T-cell (primary cell): ENCODE measurements at regions not wholly inside any gene's neighbourhood (a gene's known extent, or its start where the extent isn't known, plus 50 kb on each side); places are given as distances from the start of the nearest gene placed in this dataset.

Experiments used
- ATAC-seq, 4 experiments: fragments of 200-7000 bp in 3 of 4; fragments of 150-1000 bp in 1 of 4; cut with Tn5 transposase; replicated peaks in 1 of 4; 1 replicate in 3 of 4; 2 replicates in 1 of 4; pipeline ENCODE4 v1.10.0; 2021; ENCODE audit warnings: moderate library complexity in 3 of 4, mild to moderate bottlenecking in 2 of 4, moderate number of reproducible peaks in 1 of 4
- CTCF ChIA-PET, 2 donors: fragments of 300-600 bp; sonication (Branson Sonifier 250); formaldehyde crosslinking; loops; one replicate each; lab custom pipeline; 2022; ENCODE audit warnings: antibody characterized with exemption in 2 of 2; lab: Charles Lee
- POLR2A ChIA-PET, 2 donors: fragments of 300-600 bp; sonication (Branson Sonifier 250); formaldehyde crosslinking; loops; one replicate each; lab custom pipeline; 2022; ENCODE audit warnings: antibody characterized with exemption in 2 of 2; lab: Charles Lee
- DNase-seq, 35 experiments: peaks; one replicate each; pipeline versions ENCODE4 v3.0.0 to v3.0.0-alpha.2; 2013 to 2023
- H3K27ac ChIP-seq: one replicate; pipeline ENCODE4 v1.5.1; 2013; ENCODE audit warnings: low read length
- H3K27me3 ChIP-seq, 2 experiments: replicated peaks in 1 of 2; 1 replicate in 1 of 2; 2 replicates in 1 of 2; pipeline versions ENCODE4 v1.6.1 to v1.7.0; 2013; ENCODE audit warnings: low read length in 1 of 2, mixed read lengths in 1 of 2; ENCODE audit not compliant: control insufficient read depth in 2 of 2, insufficient read depth in 2 of 2; ENCODE audit errors: extremely low read depth in 1 of 2
- H3K36me3 ChIP-seq, 2 donors: 1 replicate in 1 of 2; 2 replicates in 1 of 2; pipeline versions ENCODE4 v1.6.1 to v1.7.0; 2013; ENCODE audit warnings: low read length in 1 of 2; ENCODE audit not compliant: control insufficient read depth in 2 of 2, insufficient read depth in 1 of 2; ENCODE audit errors: extremely low read depth in 1 of 2
- H3K4me1 ChIP-seq, 2 experiments: 1 replicate in 1 of 2; 2 replicates in 1 of 2; pipeline versions ENCODE4 v1.6.1 to v1.7.0; 2013; ENCODE audit warnings: low read length in 2 of 2, mixed read lengths in 1 of 2; ENCODE audit not compliant: insufficient read depth in 2 of 2, control insufficient read depth in 1 of 2; ENCODE audit errors: extremely low read depth in 1 of 2
- H3K4me3 ChIP-seq, 2 donors: 1 replicate in 1 of 2; 2 replicates in 1 of 2; pipeline versions ENCODE4 v1.5.1 to v1.7.0; 2013; ENCODE audit warnings: mild to moderate bottlenecking in 2 of 2, low read length in 1 of 2, moderate library complexity in 1 of 2; ENCODE audit not compliant: control insufficient read depth in 1 of 2; ENCODE audit errors: extremely low read depth in 1 of 2
- H3K9me3 ChIP-seq: 2 replicates; pipeline ENCODE4 v1.7.0; 2013
- H3K27ac Mint-ChIP-seq, 2 donors: one replicate each; pipeline ENCODE4 v1.8.0; 2020 to 2021; ENCODE audit warnings: mild to moderate bottlenecking in 2 of 2, mixed read lengths in 2 of 2
- H3K27me3 Mint-ChIP-seq, 2 donors: one replicate each; pipeline ENCODE4 v1.8.0; 2021 to 2022; ENCODE audit warnings: mixed read lengths in 2 of 2
- H3K36me3 Mint-ChIP-seq: one replicate; pipeline ENCODE4 v1.8.0; 2021; ENCODE audit warnings: mixed read lengths
- H3K4me1 Mint-ChIP-seq, 3 donors: one replicate each; pipeline ENCODE4 v1.8.0; 2020 to 2022; ENCODE audit warnings: mixed read lengths in 3 of 3, mild to moderate bottlenecking in 1 of 3
- H3K4me3 Mint-ChIP-seq, 3 donors: one replicate each; pipeline ENCODE4 v1.8.0; 2020 to 2022; ENCODE audit warnings: mild to moderate bottlenecking in 3 of 3, mixed read lengths in 3 of 3, moderate library complexity in 3 of 3
- H3K9me3 Mint-ChIP-seq, 3 donors: one replicate each; pipeline ENCODE4 v1.8.0; 2020 to 2022; ENCODE audit warnings: mixed read lengths in 3 of 3
- WGBS: methylation state at CpG from one replicate; pipeline ENCODE4 v1.1.5; 2013; ENCODE audit warnings: missing lambda C conversion rate; ENCODE audit not compliant: insufficient coverage; 5-methylcytosine and 5-hydroxymethylcytosine counted together

GRCh38 chr7:26513948-26514347 is 222.3 kb downstream of the SNX10 start:
- peaks cover 0 to 12% of the 10 kb centered on the region in 2 experiments for H3K27me3 ChIP-seq
- Mint-ChIP-seq H3K27me3 (peaks cover 5 to 23% of the 10 kb centered on the region in 2 donors), H3K36me3 (no peaks in the 10 kb centered on the region), H3K4me1 (no peaks in the 10 kb centered on the region), H3K9me3 (peaks cover 0 to 4% (median 0%) of the 10 kb centered on the region in 3 donors), H3K27ac (no peak overlapping the region), H3K4me3 (no peak overlapping the region)
- no peaks in the 10 kb centered on the region for H3K36me3 ChIP-seq
- no peaks in the 10 kb centered on the region for H3K9me3 ChIP-seq
- no peaks in the 10 kb centered on the region for H3K4me1 ChIP-seq
- H3K4me3 ChIP-seq: no peak overlapping the region
- 63% methylated on average over 1 of the region's 2 CpGs for WGBS
- ChIA-PET CTCF (no interaction called here), POLR2A (interaction anchor here in 1 of 2 donors (0.6 kb wide), 1 partner anchor 13 kb away, joined by 3 read pairs; no protein-coding TSS in a partner anchor)
- no peak overlapping the region for H3K27ac ChIP-seq
- no peak for DNase-seq
- no peak for ATAC-seq

DNA sequence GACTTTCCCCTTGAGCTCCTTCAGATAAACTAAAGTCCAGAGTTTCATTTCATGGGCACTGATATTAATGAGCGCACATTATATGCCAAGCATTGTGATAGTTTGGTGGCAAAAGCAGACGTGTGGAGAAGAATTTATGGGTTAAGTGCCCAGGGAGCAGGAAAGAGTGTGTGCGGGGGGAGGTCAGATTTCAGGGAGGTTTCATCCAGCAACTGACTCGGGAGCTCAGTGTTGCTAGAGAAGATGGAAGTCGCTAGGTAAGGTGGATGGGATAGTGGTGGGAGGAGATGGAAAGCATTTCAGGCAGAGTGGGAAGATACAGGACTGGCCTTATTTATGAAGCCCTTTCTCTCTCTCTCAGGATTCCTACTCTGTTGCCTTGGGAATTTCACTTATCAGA is 223.0 kb downstream of the SNX10 start:
- no peaks in the 10 kb centered on the region for H3K36me3 ChIP-seq
- Mint-ChIP-seq H3K9me3 (peaks cover 0 to 4% (median 0%) of the 10 kb centered on the region in 3 donors), H3K36me3 (no peaks in the 10 kb centered on the region), H3K4me1 (no peaks in the 10 kb centered on the region), H3K27ac (no peak overlapping the region), H3K4me3 (no peak overlapping the region), H3K27me3 (peaks cover 5 to 22% of the 10 kb centered on the region in 2 donors)
- DNase-seq (no peak), ATAC-seq (no peak)
- H3K4me3 ChIP-seq: no peak overlapping the region
- ChIA-PET POLR2A (interaction anchor here in 1 of 2 donors (0.6 kb wide), 1 partner anchor 14 kb away, joined by 3 read pairs; no protein-coding TSS in a partner anchor), CTCF (no interaction called here)
- H3K4me1 ChIP-seq: no peaks in the 10 kb centered on the region
- 89% methylated on average over 5 of the region's 5 CpGs for WGBS
- no peak overlapping the region for H3K27ac ChIP-seq
- no peaks in the 10 kb centered on the region for H3K9me3 ChIP-seq
- H3K27me3 ChIP-seq: peaks cover 0 to 13% of the 10 kb centered on the region in 2 experiments

- POLR2A ChIA-PET: no interaction called here
- 42% methylated on average over 4 of the region's 8 CpGs for WGBS
- Mint-ChIP-seq H3K4me1 (no peaks in the 10 kb centered on the region), H3K9me3 (peaks cover 0 to 2% (median 0%) of the 10 kb centered on the region in 3 donors), H3K27me3 (peaks cover 5 to 20% of the 10 kb centered on the region in 2 donors), H3K4me3 (no peak overlapping the region), H3K36me3 (no peaks in the 10 kb centered on the region), H3K27ac (no peak overlapping the region)
- no peak for DNase-seq
- H3K4me1 ChIP-seq: no peaks in the 10 kb centered on the region
- H3K27me3 ChIP-seq: peaks cover 0 to 14% of the 10 kb centered on the region in 2 experiments
- no peaks in the 10 kb centered on the region for H3K36me3 ChIP-seq
- no peaks in the 10 kb centered on the region for H3K9me3 ChIP-seq
- H3K27ac ChIP-seq: no peak overlapping the region
- ATAC-seq: no peak
- CTCF ChIA-PET: no interaction called here
- no peak overlapping the region for H3K4me3 ChIP-seq
These were observed 223.7 kb downstream of the SNX10 start for GRCh38 chr7:26515314-26515842.

DNA sequence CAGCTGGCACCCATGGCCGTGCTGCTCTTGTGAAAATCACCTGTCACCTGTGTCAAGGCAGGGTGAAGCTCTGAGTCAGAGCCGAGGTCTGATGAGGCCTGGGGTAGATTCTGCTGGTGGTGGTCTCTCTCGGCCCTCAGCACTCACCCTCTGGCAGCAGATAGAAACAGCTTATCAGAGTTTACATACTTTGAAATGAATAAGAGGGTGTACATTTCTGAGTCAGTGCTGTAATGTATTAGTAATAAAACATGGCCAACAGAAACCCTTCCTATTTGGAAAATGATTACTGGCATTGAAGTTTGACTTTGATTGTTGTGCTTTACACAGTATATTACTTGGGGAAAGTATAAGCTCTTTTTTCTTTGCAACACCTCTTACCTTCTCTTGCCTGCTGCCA is 228.8 kb downstream of the SNX10 start:
- H3K4me1 Mint-ChIP-seq: no peaks in the 10 kb centered on the region
- Histone ChIP-seq H3K4me1 (no peaks in the 10 kb centered on the region), H3K4me3 (no peak overlapping the region), H3K27me3 (peaks cover 0 to 12% of the 10 kb centered on the region in 2 experiments), H3K9me3 (no peaks in the 10 kb centered on the region), H3K36me3 (no peaks in the 10 kb centered on the region), H3K27ac (no peak overlapping the region)
- CTCF ChIA-PET: no interaction called here
- POLR2A ChIA-PET: no interaction called here
- ATAC-seq (no peak), DNase-seq (no peak)
- H3K9me3 Mint-ChIP-seq: peaks cover 4 to 17% (median 5%) of the 10 kb centered on the region in 3 donors
- no peaks in the 10 kb centered on the region for H3K36me3 Mint-ChIP-seq
- H3K27me3 Mint-ChIP-seq: peaks cover 8 to 16% of the 10 kb centered on the region in 2 donors
- WGBS: no CpG with 5 or more reads among the region's 3 CpGs
- no peak overlapping the region for H3K27ac Mint-ChIP-seq
- no peak overlapping the region for H3K4me3 Mint-ChIP-seq

- no peaks in the 10 kb centered on the region for H3K4me1 Mint-ChIP-seq
- no peaks in the 10 kb centered on the region for H3K36me3 Mint-ChIP-seq
- Histone ChIP-seq H3K9me3 (no peaks in the 10 kb centered on the region), H3K4me1 (no peaks in the 10 kb centered on the region), H3K4me3 (no peak overlapping the region), H3K36me3 (no peaks in the 10 kb centered on the region), H3K27ac (no peak overlapping the region), H3K27me3 (peaks cover 0 to 14% of the 10 kb centered on the region in 2 experiments)
- no peak overlapping the region for H3K4me3 Mint-ChIP-seq
- H3K27me3 Mint-ChIP-seq: peaks cover 3 to 12% of the 10 kb centered on the region in 2 donors
- ATAC-seq (no peak), DNase-seq (no peak)
- no peak overlapping the region for H3K27ac Mint-ChIP-seq
- WGBS: no CpG with 5 or more reads among the region's 1 CpG
- CTCF ChIA-PET: interaction anchor here in 1 of 2 donors (0.8 kb wide), 1 partner anchor 1252 kb away, joined by 4 read pairs; no protein-coding TSS in a partner anchor
- POLR2A ChIA-PET: interaction anchor here in 1 of 2 donors (0.6 kb wide), 1 partner anchor 608 kb away, joined by 4 read pairs; no protein-coding TSS in a partner anchor
- H3K9me3 Mint-ChIP-seq: peaks cover 4 to 17% (median 5%) of the 10 kb centered on the region in 3 donors
These were observed 231.0 kb downstream of the SNX10 start for GRCh38 chr7:26522633-26523032.

GRCh38 chr7:26525398-26526264 is 234.0 kb downstream of the SNX10 start:
- no peak for DNase-seq

More at GRCh38 chr7:26525398-26526264, 234.0 kb downstream of the SNX10 start:
- Histone ChIP-seq H3K27me3 (peaks cover 0 to 4% of the 10 kb centered on the region in 2 experiments), H3K4me1 (no peaks in the 10 kb centered on the region), H3K36me3 (no peaks in the 10 kb centered on the region), H3K4me3 (no peak overlapping the region), H3K27ac (no peak overlapping the region), H3K9me3 (no peaks in the 10 kb centered on the region)
- Mint-ChIP-seq H3K4me3 (no peak overlapping the region), H3K36me3 (no peaks in the 10 kb centered on the region), H3K27ac (no peak overlapping the region), H3K27me3 (peaks cover 3 to 8% of the 10 kb centered on the region in 2 donors), H3K9me3 (peaks cover 4 to 17% (median 5%) of the 10 kb centered on the region in 3 donors), H3K4me1 (no peaks in the 10 kb centered on the region)
- 66% methylated on average over 13 of the region's 16 CpGs for WGBS
- ATAC-seq: no peak
- ChIA-PET POLR2A (no interaction called here), CTCF (no interaction called here)
